Astrocyte (in vitro differentiated cells and primary cell): ENCODE measurements at regions not wholly inside any gene's neighbourhood (a gene's known extent, or its start where the extent isn't known, plus 50 kb on each side); places are given as distances from the start of the nearest gene placed in this dataset.

Source experiments
- DNase-seq: peaks from one replicate; pipeline ENCODE4 v3.0.0-alpha.2; 2010; ENCODE audit warnings: low read depth
- FAIRE-seq: peaks from 2 replicates; lab custom pipeline; 2011; peaks lifted over from hg19 to GRCh38; lab: Jason Lieb, UNC
- H2AFZ ChIP-seq: 2 replicates; pipeline ENCODE4 v1.6.0; 2012; ENCODE audit warnings: low read depth, low read length, inconsistent platforms
- H3K27ac ChIP-seq: 2 replicates; pipeline ENCODE4 v1.5.1; 2011; ENCODE audit warnings: low read depth, low read length, inconsistent platforms
- H3K27me3 ChIP-seq: 2 replicates; pipeline ENCODE4 v1.6.0; 2011; ENCODE audit warnings: low read length, inconsistent platforms; ENCODE audit not compliant: insufficient read depth
- H3K36me3 ChIP-seq: 2 replicates; pipeline ENCODE4 v1.5.1; 2011; ENCODE audit warnings: low read length, inconsistent platforms; ENCODE audit not compliant: insufficient read depth
- H3K4me1 ChIP-seq: 2 replicates; pipeline ENCODE4 v1.5.1; 2011; ENCODE audit warnings: low read length, inconsistent platforms; ENCODE audit not compliant: insufficient read depth
- H3K4me2 ChIP-seq: 2 replicates; pipeline ENCODE4 v1.6.0; 2012; ENCODE audit warnings: low read length, inconsistent platforms
- H3K4me3 ChIP-seq: 2 replicates; pipeline ENCODE4 v1.5.1; 2011; ENCODE audit warnings: low read depth, mild to moderate bottlenecking, low read length, inconsistent platforms; ENCODE audit not compliant: insufficient read depth
- H3K79me2 ChIP-seq: 2 replicates; pipeline ENCODE4 v1.6.0; 2012; ENCODE audit warnings: mild to moderate bottlenecking, low read length, inconsistent platforms; ENCODE audit not compliant: insufficient read depth
- H3K9ac ChIP-seq: 2 replicates; pipeline ENCODE4 v1.6.0; 2012; ENCODE audit warnings: mild to moderate bottlenecking, low read length, inconsistent platforms
- H3K9me3 ChIP-seq: 2 replicates; pipeline ENCODE4 v1.5.1; 2012; ENCODE audit warnings: low read depth, mild to moderate bottlenecking, low read length, inconsistent platforms; ENCODE audit not compliant: insufficient read depth
- H4K20me1 ChIP-seq: 2 replicates; pipeline ENCODE4 v1.6.0; 2012; ENCODE audit warnings: low read length, inconsistent platforms; ENCODE audit not compliant: insufficient read depth
- H3K27ac Mint-ChIP-seq: one replicate; pipeline ENCODE4 v1.8.0; 2021; ENCODE audit warnings: mild to moderate bottlenecking, mixed read lengths; ENCODE audit not compliant: unreplicated experiment
- H3K27me3 Mint-ChIP-seq: one replicate; pipeline ENCODE4 v1.8.0; 2021; ENCODE audit warnings: low read depth, mixed read lengths; ENCODE audit not compliant: unreplicated experiment
- H3K36me3 Mint-ChIP-seq: one replicate; pipeline ENCODE4 v1.8.0; 2021; ENCODE audit warnings: low read depth, mixed read lengths; ENCODE audit not compliant: unreplicated experiment
- H3K4me1 Mint-ChIP-seq: one replicate; pipeline ENCODE4 v1.8.0; 2021; ENCODE audit warnings: low read depth, mixed read lengths; ENCODE audit not compliant: unreplicated experiment
- H3K4me3 Mint-ChIP-seq: one replicate; pipeline ENCODE4 v1.8.0; 2021; ENCODE audit warnings: mild to moderate bottlenecking, moderate library complexity, mixed read lengths; ENCODE audit not compliant: unreplicated experiment
- H3K9me3 Mint-ChIP-seq: one replicate; pipeline ENCODE4 v1.8.0; 2021; ENCODE audit warnings: mild to moderate bottlenecking, mixed read lengths; ENCODE audit not compliant: unreplicated experiment
- CTCF ChIP-seq: IDR thresholded peaks from 2 replicates; pipeline ENCODE4 v1.5.1; 2011; ENCODE audit warnings: low read depth, mild to moderate bottlenecking, inconsistent platforms, low read length, moderate library complexity; ENCODE audit not compliant: insufficient read depth
- EZH2 ChIP-seq: IDR thresholded peaks from 2 replicates; pipeline ENCODE4 v1.6.1; 2012; ENCODE audit warnings: mild to moderate bottlenecking, low read length, inconsistent platforms; ENCODE audit not compliant: insufficient read depth

DNA sequence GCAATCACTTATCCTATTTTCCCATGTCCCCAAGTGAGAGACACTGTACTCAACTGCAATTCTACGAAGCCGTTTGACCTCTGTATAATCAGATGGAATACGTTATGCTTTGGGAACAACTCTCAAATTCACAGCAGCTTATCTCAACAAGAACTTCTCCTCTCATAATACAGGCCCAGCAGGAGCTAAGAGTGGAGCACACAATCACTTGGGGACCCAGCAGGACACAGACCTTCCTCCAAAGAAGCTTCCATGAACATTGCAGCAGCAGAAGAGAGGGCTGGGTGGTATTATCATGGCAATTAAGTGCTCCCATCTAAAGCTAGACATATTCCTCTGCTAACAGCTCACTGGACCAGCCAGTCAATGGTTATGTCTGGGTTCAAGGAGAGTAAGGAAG is 428.3 kb upstream of the MIR17HG start:
- Histone ChIP-seq H3K4me2 (no peak overlapping the region), H4K20me1 (no peaks in the 10 kb centered on the region), H3K9me3 (no peaks in the 10 kb centered on the region), H3K4me1 (no peaks in the 10 kb centered on the region), H3K4me3 (no peak overlapping the region), H3K9ac (no peak overlapping the region), H3K27ac (no peak overlapping the region), H3K79me2 (no peaks in the 10 kb centered on the region), H3K27me3 (no peaks in the 10 kb centered on the region), H2AFZ (peak overlapping the region; percentile 46), H3K36me3 (no peaks in the 10 kb centered on the region)
- no peak overlapping the region for H3K4me3 Mint-ChIP-seq
- H3K27ac Mint-ChIP-seq, result peak overlapping the region; percentile 48
- H3K36me3 Mint-ChIP-seq, result no peaks in the 10 kb centered on the region
- no peaks in the 10 kb centered on the region for H3K27me3 Mint-ChIP-seq
- no peak for DNase-seq
- no peaks in the 10 kb centered on the region for H3K9me3 Mint-ChIP-seq
- H3K4me1 Mint-ChIP-seq, result peaks cover 11% of the 10 kb centered on the region
- no peak for FAIRE-seq
- TF ChIP-seq EZH2, result no peak
- TF ChIP-seq CTCF, result no peak

DNA sequence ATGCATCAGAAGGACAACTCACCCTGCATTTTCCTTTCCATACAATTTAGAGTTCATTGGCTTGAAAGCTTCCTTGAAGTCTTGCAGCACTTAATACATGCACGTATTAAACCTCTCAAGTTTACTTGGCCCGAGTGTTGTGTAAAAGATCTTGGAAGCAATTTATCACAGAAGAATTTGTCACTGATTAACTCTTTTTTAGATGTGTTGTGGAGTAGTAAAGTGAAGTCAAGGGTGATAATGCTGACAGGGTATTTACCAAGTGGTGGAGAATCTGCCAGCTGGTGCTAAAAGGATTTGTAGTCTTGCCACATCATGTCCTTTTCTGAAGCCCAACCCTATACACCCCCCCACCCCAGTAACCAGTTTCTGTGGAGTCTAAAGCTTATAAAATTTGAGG is 421.0 kb upstream of the MIR17HG start:
- no peaks in the 10 kb centered on the region for H3K79me2 ChIP-seq
- H3K9me3 Mint-ChIP-seq, result peaks cover under 1% of the 10 kb centered on the region
- no peak overlapping the region for H3K4me2 ChIP-seq
- DNase-seq (peak; percentile 38), FAIRE-seq (no peak)
- H3K27me3 Mint-ChIP-seq, result peaks cover 9% of the 10 kb centered on the region
- no peaks in the 10 kb centered on the region for H3K36me3 Mint-ChIP-seq
- H3K27ac ChIP-seq, result no peak overlapping the region
- peaks cover 5% of the 10 kb centered on the region for H3K4me1 Mint-ChIP-seq
- no peak overlapping the region for H2AFZ ChIP-seq
- H3K9me3 ChIP-seq, result no peaks in the 10 kb centered on the region
- no peaks in the 10 kb centered on the region for H3K36me3 ChIP-seq
- H3K9ac ChIP-seq, result no peak overlapping the region
- H3K27ac Mint-ChIP-seq, result peak overlapping the region; percentile 8
- H3K4me1 ChIP-seq, result no peaks in the 10 kb centered on the region
- no peak overlapping the region for H3K4me3 ChIP-seq
- H3K27me3 ChIP-seq, result no peaks in the 10 kb centered on the region
- H4K20me1 ChIP-seq, result no peaks in the 10 kb centered on the region
- no peak for TF ChIP-seq CTCF
- no peak overlapping the region for H3K4me3 Mint-ChIP-seq

GRCh38 chr13:90928109-90928508 is 419.4 kb upstream of the MIR17HG start:
- H3K27me3 ChIP-seq, result no peaks in the 10 kb centered on the region
- no peak overlapping the region for H3K4me2 ChIP-seq
- TF ChIP-seq EZH2, result no peak
- TF ChIP-seq CTCF, result no peak
- FAIRE-seq (no peak), DNase-seq (no peak)
- H3K9ac ChIP-seq, result no peak overlapping the region
- H3K4me3 Mint-ChIP-seq, result no peak overlapping the region
- no peak overlapping the region for H2AFZ ChIP-seq
- no peaks in the 10 kb centered on the region for H3K36me3 ChIP-seq
- H3K79me2 ChIP-seq, result no peaks in the 10 kb centered on the region
- H3K4me3 ChIP-seq, result no peak overlapping the region
- peaks cover 4% of the 10 kb centered on the region for H3K9me3 Mint-ChIP-seq
- H3K4me1 Mint-ChIP-seq, result peaks cover 5% of the 10 kb centered on the region
- H3K27ac ChIP-seq, result no peak overlapping the region
- no peak overlapping the region for H3K27ac Mint-ChIP-seq
- no peaks in the 10 kb centered on the region for H3K9me3 ChIP-seq
- H3K27me3 Mint-ChIP-seq, result peaks cover 9% of the 10 kb centered on the region
- H4K20me1 ChIP-seq, result no peaks in the 10 kb centered on the region
- no peaks in the 10 kb centered on the region for H3K4me1 ChIP-seq
- H3K36me3 Mint-ChIP-seq, result no peaks in the 10 kb centered on the region
